DOHH2 (cell line): ENCODE measurements at regions not wholly inside any gene's neighbourhood (a gene's known extent, or its start where the extent isn't known, plus 50 kb on each side); places are given as distances from the start of the nearest gene placed in this dataset.
"Not testable (repeated sequence)": the region's sequence is repeated elsewhere in the genome, so short reads cannot be mapped to it uniquely, and the experiment has no call there.

Experiments
- H3F3A ChIP-seq: fragments of 200-600 bp; sonication (generic), shearing (Covaris generic); 2 replicates; pipeline ENCODE4 v1.6.0; 2016; ENCODE audit warnings: antibody characterized with exemption, mild to moderate bottlenecking; ENCODE audit not compliant: control insufficient read depth, insufficient read depth
- H3K27ac ChIP-seq: fragments of 200-600 bp; sonication (generic); 2 replicates; pipeline ENCODE4 v1.5.1; 2014; ENCODE audit warnings: low read depth, mild to moderate bottlenecking, low read length, moderate library complexity
- H3K27me3 ChIP-seq: fragments of 200-600 bp; sonication (generic); 2 replicates; pipeline ENCODE4 v1.6.1; 2014; ENCODE audit warnings: mild to moderate bottlenecking, low read length, mixed read lengths; ENCODE audit not compliant: control insufficient read depth
- H3K36me3 ChIP-seq: fragments of 200-600 bp; sonication (generic); 2 replicates; pipeline ENCODE4 v1.6.1; 2014; ENCODE audit warnings: mild to moderate bottlenecking, low read length, moderate library complexity, mixed read lengths; ENCODE audit not compliant: control insufficient read depth
- H3K4me1 ChIP-seq: fragments of 200-600 bp; sonication (generic); 2 replicates; pipeline ENCODE4 v1.6.1; 2014; ENCODE audit warnings: mild to moderate bottlenecking, low read length, mixed read lengths; ENCODE audit not compliant: control insufficient read depth
- H3K4me2 ChIP-seq: fragments of 200-600 bp; sonication (generic); 2 replicates; pipeline ENCODE4 v1.6.0; 2014; ENCODE audit warnings: mild to moderate bottlenecking, low read length, moderate library complexity
- H3K4me3 ChIP-seq: fragments of 200-600 bp; sonication (generic); 2 replicates; pipeline ENCODE4 v1.5.1; 2014; ENCODE audit warnings: mild to moderate bottlenecking, low read length, mixed read lengths
- H3K79me2 ChIP-seq: fragments of 200-600 bp; sonication (generic); 2 replicates; pipeline ENCODE4 v1.6.1; 2014; ENCODE audit warnings: mild to moderate bottlenecking, low read length, mixed read lengths; ENCODE audit not compliant: control insufficient read depth
- H3K9me2 ChIP-seq: fragments of 200-600 bp; sonication (generic); replicated peaks from 2 replicates; pipeline ENCODE4 v1.6.1; 2014; ENCODE audit warnings: mild to moderate bottlenecking, low read length, mixed read lengths; ENCODE audit not compliant: control insufficient read depth
- H3K9me3 ChIP-seq: fragments of 200-600 bp; sonication (generic); 2 replicates; pipeline ENCODE4 v1.6.1; 2014; ENCODE audit warnings: antibody characterized with exemption, low read length, mixed read lengths; ENCODE audit not compliant: control insufficient read depth, insufficient read depth
- H4K20me1 ChIP-seq: fragments of 200-600 bp; sonication (generic); 2 replicates; pipeline ENCODE4 v1.6.0; 2014; ENCODE audit warnings: low read depth, mild to moderate bottlenecking, antibody characterized with exemption, low read length, moderate library complexity; ENCODE audit not compliant: control insufficient read depth, insufficient read depth
- EZH2phosphoT487 ChIP-seq: fragments of 200-600 bp; sonication (generic); IDR thresholded peaks from 2 replicates; pipeline ENCODE4 v1.6.1; 2017; ENCODE audit warnings: borderline replicate concordance, mild to moderate bottlenecking, antibody characterized with exemption, low read length, moderate library complexity, mixed read lengths
- TF ChIP-seq, protein P1 (sequence below): fragments of 200-600 bp; sonication (generic); IDR thresholded peaks from one replicate; pipeline ENCODE4 v1.5.1; 2014; ENCODE audit warnings: antibody characterized with exemption, mild to moderate bottlenecking, low read depth, low read length; ENCODE audit not compliant: poor library complexity, severe bottlenecking

DNA sequence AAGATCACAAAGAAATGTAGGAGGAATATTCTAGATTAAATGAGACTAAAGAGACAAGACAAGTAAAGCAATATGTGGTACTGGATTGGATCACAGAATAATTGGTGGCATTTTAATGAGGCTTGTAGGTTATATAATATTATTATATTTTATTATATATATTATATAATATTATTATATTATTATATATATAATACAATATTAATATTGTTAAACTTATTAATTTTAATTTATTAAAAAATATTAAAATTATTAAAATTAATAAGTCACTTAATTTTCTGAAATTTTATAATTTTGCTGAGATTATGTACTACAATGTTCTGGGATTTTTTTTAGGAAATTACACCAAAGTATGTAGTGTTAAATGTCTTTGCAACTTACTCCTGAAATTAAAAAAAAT is 311.9 kb downstream of the COL11A1 start:
- Histone ChIP-seq H3K79me2 (no peaks in the 10 kb centered on the region), H3K9me3 (no peaks in the 10 kb centered on the region), H4K20me1 (no peaks in the 10 kb centered on the region), H3K9me2 (no peaks in the 10 kb centered on the region), H3K36me3 (no peaks in the 10 kb centered on the region), H3K4me2 (no peak overlapping the region), H3F3A (no peaks in the 10 kb centered on the region), H3K4me3 (no peak overlapping the region), H3K4me1 (no peaks in the 10 kb centered on the region), H3K27me3 (no peaks in the 10 kb centered on the region), H3K27ac (no peak overlapping the region)
- TF ChIP-seq EZH2phosphoT487 = no peak

DNA sequence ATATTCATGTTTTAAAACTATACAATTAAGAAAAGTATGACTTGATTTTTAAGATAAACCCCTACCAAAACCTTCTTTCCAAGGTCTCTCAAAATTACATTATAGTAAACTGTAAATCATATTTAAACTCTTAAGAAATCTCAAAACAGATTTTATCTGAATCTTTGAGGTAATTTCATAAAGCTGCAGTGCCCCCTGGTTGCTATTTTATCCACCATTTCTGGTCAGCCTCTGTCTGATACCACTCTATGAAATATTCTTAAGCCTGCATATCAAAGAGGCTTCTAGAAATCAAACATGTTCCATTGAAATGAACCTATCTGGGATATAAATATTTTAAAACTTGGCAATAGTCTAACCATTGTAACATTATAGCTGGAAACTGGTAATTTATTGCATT is 317.3 kb downstream of the COL11A1 start:
- no peaks in the 10 kb centered on the region for H4K20me1 ChIP-seq
- H3K4me3 ChIP-seq = no peak overlapping the region
- H3K79me2 ChIP-seq = no peaks in the 10 kb centered on the region
- H3K4me2 ChIP-seq = no peak overlapping the region
- H3K4me1 ChIP-seq = no peaks in the 10 kb centered on the region
- no peak overlapping the region for H3K27ac ChIP-seq
- no peaks in the 10 kb centered on the region for H3K9me2 ChIP-seq
- no peak for TF ChIP-seq EZH2phosphoT487
- no peaks in the 10 kb centered on the region for H3K27me3 ChIP-seq
- no peaks in the 10 kb centered on the region for H3K9me3 ChIP-seq
- H3F3A ChIP-seq = no peaks in the 10 kb centered on the region
- H3K36me3 ChIP-seq = no peaks in the 10 kb centered on the region

DNA sequence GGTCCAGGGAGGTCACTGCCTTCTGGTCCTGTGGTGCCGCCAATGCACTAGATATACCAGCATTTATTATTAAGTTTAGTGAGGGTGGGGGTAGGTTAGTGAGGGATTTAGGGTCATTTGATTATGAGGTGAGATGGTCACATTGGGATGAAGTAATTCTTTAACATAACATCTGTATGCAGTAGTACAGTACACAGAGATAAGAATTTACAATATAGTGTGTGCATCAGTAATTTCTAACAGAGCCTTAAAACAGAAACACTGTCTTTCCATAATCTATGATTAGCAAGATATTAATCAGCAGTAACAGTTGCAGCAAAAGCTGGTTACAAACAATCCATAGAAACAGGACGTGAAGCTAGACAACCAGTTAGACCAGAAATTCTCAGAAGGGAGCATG is 318.4 kb downstream of the COL11A1 start:
- not testable (repeated sequence) for H3K27me3 ChIP-seq, H3K79me2 ChIP-seq, H4K20me1 ChIP-seq, H3K4me1 ChIP-seq, H3K36me3 ChIP-seq, H3K4me3 ChIP-seq, H3K4me2 ChIP-seq, H3K27ac ChIP-seq, H3F3A ChIP-seq, H3K9me2 ChIP-seq, H3K9me3 ChIP-seq

- H3K4me1 ChIP-seq = no peaks in the 10 kb centered on the region
- TF ChIP-seq EZH2phosphoT487 = no peak
- TF ChIP-seq, protein P1, sequence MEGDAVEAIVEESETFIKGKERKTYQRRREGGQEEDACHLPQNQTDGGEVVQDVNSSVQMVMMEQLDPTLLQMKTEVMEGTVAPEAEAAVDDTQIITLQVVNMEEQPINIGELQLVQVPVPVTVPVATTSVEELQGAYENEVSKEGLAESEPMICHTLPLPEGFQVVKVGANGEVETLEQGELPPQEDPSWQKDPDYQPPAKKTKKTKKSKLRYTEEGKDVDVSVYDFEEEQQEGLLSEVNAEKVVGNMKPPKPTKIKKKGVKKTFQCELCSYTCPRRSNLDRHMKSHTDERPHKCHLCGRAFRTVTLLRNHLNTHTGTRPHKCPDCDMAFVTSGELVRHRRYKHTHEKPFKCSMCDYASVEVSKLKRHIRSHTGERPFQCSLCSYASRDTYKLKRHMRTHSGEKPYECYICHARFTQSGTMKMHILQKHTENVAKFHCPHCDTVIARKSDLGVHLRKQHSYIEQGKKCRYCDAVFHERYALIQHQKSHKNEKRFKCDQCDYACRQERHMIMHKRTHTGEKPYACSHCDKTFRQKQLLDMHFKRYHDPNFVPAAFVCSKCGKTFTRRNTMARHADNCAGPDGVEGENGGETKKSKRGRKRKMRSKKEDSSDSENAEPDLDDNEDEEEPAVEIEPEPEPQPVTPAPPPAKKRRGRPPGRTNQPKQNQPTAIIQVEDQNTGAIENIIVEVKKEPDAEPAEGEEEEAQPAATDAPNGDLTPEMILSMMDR = no peak
- no peaks in the 10 kb centered on the region for H3K9me3 ChIP-seq
- H3F3A ChIP-seq = no peaks in the 10 kb centered on the region
- no peak overlapping the region for H3K27ac ChIP-seq
- no peaks in the 10 kb centered on the region for H3K27me3 ChIP-seq
- H3K9me2 ChIP-seq = no peaks in the 10 kb centered on the region
- no peaks in the 10 kb centered on the region for H3K79me2 ChIP-seq
- no peak overlapping the region for H3K4me2 ChIP-seq
- no peaks in the 10 kb centered on the region for H4K20me1 ChIP-seq
- no peaks in the 10 kb centered on the region for H3K36me3 ChIP-seq
- no peak overlapping the region for H3K4me3 ChIP-seq
Observed at GRCh38 chr1:102783487-102783886, 324.8 kb downstream of the COL11A1 start.

GRCh38 chr1:102782144-102782543 is 326.2 kb downstream of the COL11A1 start:
- Histone ChIP-seq H3K4me1 (no peaks in the 10 kb centered on the region), H3K36me3 (no peaks in the 10 kb centered on the region), H3K9me3 (no peaks in the 10 kb centered on the region), H4K20me1 (no peaks in the 10 kb centered on the region), H3K4me3 (no peak overlapping the region), H3K9me2 (no peaks in the 10 kb centered on the region), H3K27ac (no peak overlapping the region), H3F3A (no peaks in the 10 kb centered on the region), H3K79me2 (no peaks in the 10 kb centered on the region), H3K27me3 (no peaks in the 10 kb centered on the region), H3K4me2 (no peak overlapping the region)
- TF ChIP-seq, protein P1 = no peak
- TF ChIP-seq EZH2phosphoT487 = no peak
